ENCODE measurements at regions not wholly inside any gene's neighbourhood (a gene's known extent, or its start where the extent isn't known, plus 50 kb on each side); places are given as distances from the start of the nearest gene placed in this dataset.

GRCh38 chrX:122833230-122833629, 350.8 kb upstream of the GRIA3 start:
- no peak for TF ChIP-seq CTCF (IDR thresholded peaks at IDR 0.05)
- no peak for TF ChIP-seq POLR2A (IDR thresholded peaks at IDR 0.05)
- TF ChIP-seq EP300 (IDR thresholded peaks at IDR 0.05): no peak

Measured in ovary (tissue), 3 donors.